ENCODE measurements at regions not wholly inside any gene's neighbourhood (a gene's known extent, or its start where the extent isn't known, plus 50 kb on each side); places are given as distances from the start of the nearest gene placed in this dataset.

DNA sequence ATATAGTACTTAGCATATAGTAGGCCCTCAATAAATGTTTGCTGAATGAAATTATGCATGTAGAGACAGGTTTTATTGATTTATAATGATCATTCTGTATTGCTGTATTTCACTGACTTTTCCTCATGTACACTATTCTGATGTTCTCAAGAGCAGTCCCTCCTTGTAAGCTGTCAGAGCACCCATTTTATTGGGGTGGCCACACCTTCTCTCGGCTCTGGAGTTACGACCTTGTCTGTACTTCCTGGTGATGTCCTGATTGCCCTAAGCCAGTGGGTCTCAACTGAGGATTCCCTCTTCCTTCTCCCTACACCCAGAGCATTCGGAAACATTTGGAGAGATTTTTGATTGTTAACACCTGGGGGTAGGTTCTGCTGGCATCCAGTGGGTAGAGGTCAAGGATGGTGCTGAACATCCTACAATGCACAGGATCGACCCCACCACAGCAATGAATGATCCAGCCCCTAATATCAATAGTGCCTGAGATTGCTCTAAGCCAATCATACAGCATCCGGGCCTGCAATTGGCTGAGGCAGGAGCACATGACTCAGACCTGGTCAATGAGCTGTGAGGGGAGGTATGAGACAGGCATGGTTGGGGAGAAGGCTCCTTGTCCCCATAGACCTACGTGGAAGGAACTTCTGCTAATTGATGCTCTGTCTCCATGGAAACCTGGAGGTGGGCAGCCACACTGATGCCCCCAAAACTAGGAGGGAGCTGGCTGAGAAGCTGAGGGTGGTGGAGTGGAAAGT, 58.8 kb downstream of the CLDN34 start:
- TF ChIP-seq, protein P1, sequence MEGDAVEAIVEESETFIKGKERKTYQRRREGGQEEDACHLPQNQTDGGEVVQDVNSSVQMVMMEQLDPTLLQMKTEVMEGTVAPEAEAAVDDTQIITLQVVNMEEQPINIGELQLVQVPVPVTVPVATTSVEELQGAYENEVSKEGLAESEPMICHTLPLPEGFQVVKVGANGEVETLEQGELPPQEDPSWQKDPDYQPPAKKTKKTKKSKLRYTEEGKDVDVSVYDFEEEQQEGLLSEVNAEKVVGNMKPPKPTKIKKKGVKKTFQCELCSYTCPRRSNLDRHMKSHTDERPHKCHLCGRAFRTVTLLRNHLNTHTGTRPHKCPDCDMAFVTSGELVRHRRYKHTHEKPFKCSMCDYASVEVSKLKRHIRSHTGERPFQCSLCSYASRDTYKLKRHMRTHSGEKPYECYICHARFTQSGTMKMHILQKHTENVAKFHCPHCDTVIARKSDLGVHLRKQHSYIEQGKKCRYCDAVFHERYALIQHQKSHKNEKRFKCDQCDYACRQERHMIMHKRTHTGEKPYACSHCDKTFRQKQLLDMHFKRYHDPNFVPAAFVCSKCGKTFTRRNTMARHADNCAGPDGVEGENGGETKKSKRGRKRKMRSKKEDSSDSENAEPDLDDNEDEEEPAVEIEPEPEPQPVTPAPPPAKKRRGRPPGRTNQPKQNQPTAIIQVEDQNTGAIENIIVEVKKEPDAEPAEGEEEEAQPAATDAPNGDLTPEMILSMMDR (IDR thresholded peaks at IDR 0.05; ENCODE audit: insufficient read depth, low read depth, low read length) = no peak
- no peak for TF ChIP-seq EZH2 (IDR thresholded peaks at IDR 0.05; ENCODE audit: insufficient read depth, low read length)
